PC-3 (cell line): ENCODE measurements at regions not wholly inside any gene's neighbourhood (a gene's known extent, or its start where the extent isn't known, plus 50 kb on each side); places are given as distances from the start of the nearest gene placed in this dataset.

Experiments
- EZH2 ChIP-seq: fragments of 300-600 bp; sonication (generic); IDR thresholded peaks from one replicate; pipeline ENCODE4 v1.6.1; 2017; ENCODE audit warnings: antibody characterized with exemption, mild to moderate bottlenecking, low read length; ENCODE audit not compliant: unreplicated experiment
- EZH2phosphoT487 ChIP-seq: fragments of 300-600 bp; sonication (generic); IDR thresholded peaks from 2 replicates; pipeline ENCODE4 v1.6.1; 2018; ENCODE audit warnings: mild to moderate bottlenecking, antibody characterized with exemption, low read length, borderline replicate concordance
- TF ChIP-seq, protein P1 (sequence below): fragments of 300-600 bp; sonication (generic); conservative IDR thresholded peaks from 2 replicates; pipeline ENCODE4 v1.5.1; 2017; ENCODE audit warnings: antibody characterized with exemption, low read depth, mild to moderate bottlenecking, low read length

DNA sequence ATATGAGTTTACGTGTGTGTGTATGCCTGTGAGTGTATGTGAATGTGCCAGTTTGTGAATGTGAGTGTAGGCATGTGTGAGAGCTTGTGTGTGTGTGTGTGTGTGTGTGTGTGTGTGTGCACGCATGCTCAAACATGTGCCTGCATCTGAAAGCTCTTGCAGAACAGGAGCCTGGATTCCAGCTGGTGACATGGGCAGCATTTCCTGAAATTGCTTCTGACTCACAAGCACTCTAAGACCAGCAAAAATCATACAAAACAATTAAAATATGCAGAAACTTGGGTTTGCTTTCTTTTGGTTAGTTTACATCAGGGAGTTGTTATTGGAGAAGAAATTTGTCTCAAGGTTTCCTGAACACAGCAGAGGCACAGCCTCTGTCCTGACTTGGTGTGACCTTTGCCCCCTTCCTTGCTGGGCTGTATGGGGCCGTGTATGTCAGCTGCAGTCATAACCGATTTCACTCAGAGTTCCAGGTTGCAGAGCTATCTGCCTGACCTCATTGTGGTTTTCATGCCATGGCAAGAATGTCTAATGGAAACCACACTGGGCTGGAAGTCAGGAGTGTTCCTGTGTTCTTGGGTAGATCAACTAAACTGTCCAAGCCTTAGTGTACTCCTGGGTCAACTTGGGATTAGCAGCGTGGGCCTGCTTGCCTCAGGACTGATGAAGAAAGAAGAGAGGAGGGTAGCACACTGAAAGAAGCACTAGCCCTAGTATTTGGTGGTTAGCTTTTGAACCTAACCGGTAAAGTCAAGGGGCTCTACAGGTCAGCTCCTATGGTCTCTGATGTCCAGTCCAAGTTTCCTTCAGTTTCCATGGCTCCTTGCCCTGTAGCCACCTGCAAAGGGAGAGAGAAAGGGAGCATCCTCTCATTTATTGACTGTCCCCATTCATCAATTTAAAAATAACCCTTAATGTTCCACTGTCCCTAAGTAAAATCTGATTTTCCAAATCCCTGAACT lies 143.7 kb downstream of the SNX19 start:
- TF ChIP-seq, protein P1, sequence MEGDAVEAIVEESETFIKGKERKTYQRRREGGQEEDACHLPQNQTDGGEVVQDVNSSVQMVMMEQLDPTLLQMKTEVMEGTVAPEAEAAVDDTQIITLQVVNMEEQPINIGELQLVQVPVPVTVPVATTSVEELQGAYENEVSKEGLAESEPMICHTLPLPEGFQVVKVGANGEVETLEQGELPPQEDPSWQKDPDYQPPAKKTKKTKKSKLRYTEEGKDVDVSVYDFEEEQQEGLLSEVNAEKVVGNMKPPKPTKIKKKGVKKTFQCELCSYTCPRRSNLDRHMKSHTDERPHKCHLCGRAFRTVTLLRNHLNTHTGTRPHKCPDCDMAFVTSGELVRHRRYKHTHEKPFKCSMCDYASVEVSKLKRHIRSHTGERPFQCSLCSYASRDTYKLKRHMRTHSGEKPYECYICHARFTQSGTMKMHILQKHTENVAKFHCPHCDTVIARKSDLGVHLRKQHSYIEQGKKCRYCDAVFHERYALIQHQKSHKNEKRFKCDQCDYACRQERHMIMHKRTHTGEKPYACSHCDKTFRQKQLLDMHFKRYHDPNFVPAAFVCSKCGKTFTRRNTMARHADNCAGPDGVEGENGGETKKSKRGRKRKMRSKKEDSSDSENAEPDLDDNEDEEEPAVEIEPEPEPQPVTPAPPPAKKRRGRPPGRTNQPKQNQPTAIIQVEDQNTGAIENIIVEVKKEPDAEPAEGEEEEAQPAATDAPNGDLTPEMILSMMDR = no peak
- no peak for TF ChIP-seq EZH2
- TF ChIP-seq EZH2phosphoT487 = no peak
